ENCODE measurements at regions not wholly inside any gene's neighbourhood (a gene's known extent, or its start where the extent isn't known, plus 50 kb on each side); places are given as distances from the start of the nearest gene placed in this dataset.

GRCh38 chr13:63042686-63043085, 1627.0 kb upstream of the PCDH20 start:
- DNase-seq (ENCODE audit: low spot score): no peak
- H3K9me3 ChIP-seq: no peaks in the 10 kb centered on the region
- no peaks in the 10 kb centered on the region for H3K36me3 ChIP-seq
- TF ChIP-seq CTCF (IDR thresholded peaks at IDR 0.05) (no peak), POLR2AphosphoS5 (IDR thresholded peaks at IDR 0.05) (no peak), POLR2A (IDR thresholded peaks at IDR 0.05) (no peak)
- WGBS: 42% methylated on average over 2 of the region's 2 CpGs
- H3K27me3 ChIP-seq (replicated peaks; ENCODE audit: insufficient read depth): no peaks in the 10 kb centered on the region
- no peaks in the 10 kb centered on the region for H3K4me1 ChIP-seq (replicated peaks)
- no peak overlapping the region for H3K27ac ChIP-seq
- H3K4me3 ChIP-seq: no peak overlapping the region
- intact Hi-C loops (cut with DNase I): no loop called here

- H3K9me3 ChIP-seq: no peaks in the 10 kb centered on the region
- WGBS: 77% methylated on average over 4 of the region's 4 CpGs
- H3K4me3 ChIP-seq: no peak overlapping the region
- H3K4me1 ChIP-seq (replicated peaks): no peaks in the 10 kb centered on the region
- no peak for DNase-seq (ENCODE audit: low spot score)
- intact Hi-C loops (cut with DNase I): no loop called here
- TF ChIP-seq CTCF (IDR thresholded peaks at IDR 0.05) (no peak), POLR2AphosphoS5 (IDR thresholded peaks at IDR 0.05) (no peak), POLR2A (IDR thresholded peaks at IDR 0.05) (no peak)
- H3K36me3 ChIP-seq: no peaks in the 10 kb centered on the region
- H3K27ac ChIP-seq: no peak overlapping the region
- no peaks in the 10 kb centered on the region for H3K27me3 ChIP-seq (replicated peaks; ENCODE audit: insufficient read depth)
These were observed 1626.2 kb upstream of the PCDH20 start for GRCh38 chr13:63041640-63042414.

- 64% methylated on average over 3 of the region's 3 CpGs for WGBS
- H3K4me1 ChIP-seq (replicated peaks): no peaks in the 10 kb centered on the region
- TF ChIP-seq POLR2A (IDR thresholded peaks at IDR 0.05): no peak
- no peak for TF ChIP-seq CTCF (IDR thresholded peaks at IDR 0.05)
- TF ChIP-seq POLR2AphosphoS5 (IDR thresholded peaks at IDR 0.05): no peak
- no peaks in the 10 kb centered on the region for H3K36me3 ChIP-seq
- DNase-seq (ENCODE audit: low spot score): no peak
- H3K9me3 ChIP-seq: no peaks in the 10 kb centered on the region
- intact Hi-C loops (cut with DNase I): no loop called here
- no peak overlapping the region for H3K27ac ChIP-seq
- no peaks in the 10 kb centered on the region for H3K27me3 ChIP-seq (replicated peaks; ENCODE audit: insufficient read depth)
- H3K4me3 ChIP-seq: no peak overlapping the region
These were observed 1610.7 kb upstream of the PCDH20 start for GRCh38 chr13:63026285-63026797.

- no peaks in the 10 kb centered on the region for H3K27me3 ChIP-seq (replicated peaks; ENCODE audit: insufficient read depth)
- DNase-seq (ENCODE audit: low spot score): no peak
- no peak overlapping the region for H3K4me3 ChIP-seq
- intact Hi-C loops (cut with DNase I): no loop called here
- no peaks in the 10 kb centered on the region for H3K9me3 ChIP-seq
- H3K27ac ChIP-seq: no peak overlapping the region
- 31% methylated on average over 1 of the region's 1 CpG for WGBS
- H3K4me1 ChIP-seq (replicated peaks): no peaks in the 10 kb centered on the region
- TF ChIP-seq POLR2A (IDR thresholded peaks at IDR 0.05): no peak
- no peak for TF ChIP-seq POLR2AphosphoS5 (IDR thresholded peaks at IDR 0.05)
- no peak for TF ChIP-seq CTCF (IDR thresholded peaks at IDR 0.05)
- H3K36me3 ChIP-seq: no peaks in the 10 kb centered on the region
These were observed 1610.1 kb upstream of the PCDH20 start for GRCh38 chr13:63025741-63026140.

- no peaks in the 10 kb centered on the region for H3K36me3 ChIP-seq
- no peak for DNase-seq (ENCODE audit: low spot score)
- H3K27ac ChIP-seq: no peak overlapping the region
- intact Hi-C loops (cut with DNase I): no loop called here
- no peaks in the 10 kb centered on the region for H3K9me3 ChIP-seq
- H3K4me1 ChIP-seq (replicated peaks): no peaks in the 10 kb centered on the region
- TF ChIP-seq CTCF (IDR thresholded peaks at IDR 0.05): no peak
- TF ChIP-seq POLR2A (IDR thresholded peaks at IDR 0.05): no peak
- TF ChIP-seq POLR2AphosphoS5 (IDR thresholded peaks at IDR 0.05): no peak
- no peaks in the 10 kb centered on the region for H3K27me3 ChIP-seq (replicated peaks; ENCODE audit: insufficient read depth)
- 43% methylated on average over 3 of the region's 3 CpGs for WGBS
- H3K4me3 ChIP-seq: no peak overlapping the region
These were observed 1608.8 kb upstream of the PCDH20 start for GRCh38 chr13:63024458-63024857.

Data from prostate gland (tissue), 2 donors.